ENCODE measurements at regions not wholly inside any gene's neighbourhood (a gene's known extent, or its start where the extent isn't known, plus 50 kb on each side); places are given as distances from the start of the nearest gene placed in this dataset.

- no peak for TF ChIP-seq CTCF (conservative IDR thresholded peaks at IDR 0.05; ENCODE audit: low read depth, low read length)
- no peak for TF ChIP-seq EZH2 (IDR thresholded peaks at IDR 0.05; ENCODE audit: borderline replicate concordance, low read depth, low read length, poor library complexity, severe bottlenecking)
Observed at GRCh38 chr9:81790166-81790565, 100.8 kb upstream of the TLE1 start.
